ENCODE measurements at regions not wholly inside any gene's neighbourhood (a gene's known extent, or its start where the extent isn't known, plus 50 kb on each side); places are given as distances from the start of the nearest gene placed in this dataset.

DNA sequence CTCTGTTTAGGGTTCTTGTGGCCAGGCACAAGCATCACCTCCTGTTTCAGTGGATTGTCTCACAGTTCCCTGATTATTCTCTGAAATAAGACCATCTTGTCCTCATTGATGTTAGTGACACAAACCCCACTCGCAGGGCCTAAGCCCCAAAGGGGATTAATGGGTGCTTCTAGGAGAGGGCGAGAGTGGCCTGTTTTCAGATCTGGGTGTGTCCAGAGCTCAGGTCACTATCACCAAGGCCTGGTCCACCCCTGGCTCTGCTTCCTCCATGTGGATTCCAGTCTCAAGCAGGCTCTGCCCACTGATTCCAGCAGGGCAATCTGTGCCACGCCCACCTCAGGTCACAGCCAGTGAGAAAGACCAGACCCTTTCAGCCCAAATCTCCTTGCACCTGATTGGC lies 361.9 kb downstream of the ADGRD1 start:
- no peak for TF ChIP-seq POLR2A (IDR thresholded peaks at IDR 0.05)
- TF ChIP-seq, protein P1, sequence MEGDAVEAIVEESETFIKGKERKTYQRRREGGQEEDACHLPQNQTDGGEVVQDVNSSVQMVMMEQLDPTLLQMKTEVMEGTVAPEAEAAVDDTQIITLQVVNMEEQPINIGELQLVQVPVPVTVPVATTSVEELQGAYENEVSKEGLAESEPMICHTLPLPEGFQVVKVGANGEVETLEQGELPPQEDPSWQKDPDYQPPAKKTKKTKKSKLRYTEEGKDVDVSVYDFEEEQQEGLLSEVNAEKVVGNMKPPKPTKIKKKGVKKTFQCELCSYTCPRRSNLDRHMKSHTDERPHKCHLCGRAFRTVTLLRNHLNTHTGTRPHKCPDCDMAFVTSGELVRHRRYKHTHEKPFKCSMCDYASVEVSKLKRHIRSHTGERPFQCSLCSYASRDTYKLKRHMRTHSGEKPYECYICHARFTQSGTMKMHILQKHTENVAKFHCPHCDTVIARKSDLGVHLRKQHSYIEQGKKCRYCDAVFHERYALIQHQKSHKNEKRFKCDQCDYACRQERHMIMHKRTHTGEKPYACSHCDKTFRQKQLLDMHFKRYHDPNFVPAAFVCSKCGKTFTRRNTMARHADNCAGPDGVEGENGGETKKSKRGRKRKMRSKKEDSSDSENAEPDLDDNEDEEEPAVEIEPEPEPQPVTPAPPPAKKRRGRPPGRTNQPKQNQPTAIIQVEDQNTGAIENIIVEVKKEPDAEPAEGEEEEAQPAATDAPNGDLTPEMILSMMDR (IDR thresholded peaks at IDR 0.05 in 4 of 5, conservative IDR thresholded peaks at IDR 0.05 in 1 of 5), result no peak

Data from gastrocnemius medialis (tissue), 4 donors.